ENCODE measurements at regions not wholly inside any gene's neighbourhood (a gene's known extent, or its start where the extent isn't known, plus 50 kb on each side); places are given as distances from the start of the nearest gene placed in this dataset.
"Not testable (repeated sequence)": the region's sequence is repeated elsewhere in the genome, so short reads cannot be mapped to it uniquely, and the experiment has no call there.

- DNase-seq, result no peak
Observed at GRCh38 chr18:38886861-38887670, 1321.5 kb upstream of the CELF4 start.

- no peak for DNase-seq
Observed at GRCh38 chr18:38886235-38886634, 1320.6 kb upstream of the CELF4 start.

GRCh38 chr18:38884050-38884449 lies 1318.5 kb upstream of the CELF4 start:
- no peak for DNase-seq

DNA sequence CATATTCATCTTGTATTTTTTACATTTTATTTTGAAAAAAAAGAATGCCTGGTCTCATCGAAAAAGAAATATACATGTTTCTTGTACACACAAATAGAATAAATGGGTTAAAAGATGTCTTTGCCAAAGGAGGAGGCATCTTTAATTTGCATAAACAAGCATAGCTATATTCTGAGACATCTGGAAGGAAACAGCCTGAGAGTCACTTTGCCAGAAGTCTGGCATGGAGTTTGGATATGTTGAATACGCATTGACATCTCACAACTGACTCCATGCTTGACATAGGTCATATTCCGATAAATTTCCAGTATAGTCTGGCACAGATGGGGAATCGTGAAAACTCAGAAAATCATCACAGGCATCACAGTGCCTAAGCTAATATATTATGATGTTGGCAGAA lies 1317.5 kb upstream of the CELF4 start:
- DNase-seq, result no peak

DNA sequence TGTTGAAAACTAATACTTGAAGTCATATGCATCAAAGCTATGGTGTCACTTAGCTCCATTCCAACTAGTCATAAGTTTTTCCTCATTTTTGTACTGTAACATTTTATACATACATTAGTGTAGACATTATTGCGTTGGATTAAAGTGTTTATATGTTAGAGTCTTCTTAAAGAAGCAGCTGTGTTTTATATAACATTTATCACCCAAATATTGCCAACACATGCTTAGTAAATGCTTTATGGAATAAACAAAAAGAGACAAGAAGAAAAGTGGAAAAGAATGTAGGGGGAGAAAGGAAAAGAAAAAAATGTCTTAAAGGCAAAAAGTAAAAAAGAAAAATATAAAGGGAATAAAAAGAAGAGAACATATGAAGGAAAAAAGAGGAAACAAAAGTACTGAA lies 1314.3 kb upstream of the CELF4 start:
- no peak for DNase-seq

- no peak for DNase-seq
Observed at GRCh38 chr18:38872342-38872741, 1306.7 kb upstream of the CELF4 start.

GRCh38 chr18:38868757-38869156 lies 1303.2 kb upstream of the CELF4 start:
- no peak for DNase-seq

DNA sequence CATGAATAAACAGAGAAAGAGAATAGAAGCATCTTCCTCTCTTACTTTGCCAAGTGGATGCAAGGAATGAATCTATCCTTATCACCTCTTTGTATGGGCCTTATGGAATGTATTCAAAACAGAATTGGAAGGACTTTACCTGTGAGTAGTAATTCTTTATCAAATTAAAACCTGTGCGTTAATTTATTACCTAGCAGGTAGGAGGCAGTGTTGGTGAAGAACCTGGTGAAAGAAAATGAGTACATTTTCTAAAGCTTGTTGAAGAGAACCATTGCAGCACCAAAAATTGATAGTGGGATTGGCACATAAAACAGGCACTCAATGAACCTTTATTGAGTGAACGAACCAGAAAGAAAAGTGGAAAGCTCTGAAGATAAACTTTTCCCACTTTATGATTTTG lies 1302.1 kb upstream of the CELF4 start:
- DNase-seq, result no peak

GRCh38 chr18:38851526-38851925 lies 1285.9 kb upstream of the CELF4 start:
- DNase-seq, result no peak

DNA sequence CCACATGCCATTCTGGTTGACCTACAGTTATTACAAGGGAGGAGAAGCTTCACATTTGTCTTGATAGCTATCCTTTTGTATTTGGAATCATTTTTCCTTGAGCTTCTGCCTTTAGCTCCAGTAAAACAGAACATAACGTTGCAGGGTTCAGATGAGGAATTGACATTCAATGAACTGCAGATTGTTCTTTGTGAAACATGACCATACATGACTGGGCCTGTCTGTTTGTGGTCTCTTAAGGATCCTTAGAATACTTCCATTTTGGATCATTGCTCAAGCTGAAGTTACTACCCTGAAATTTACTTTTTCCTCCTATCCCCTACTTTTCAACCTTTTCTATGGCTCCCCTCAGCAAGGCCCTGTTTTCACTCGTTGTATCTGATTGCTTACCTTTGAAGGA lies 1281.7 kb upstream of the CELF4 start:
- DNase-seq, result no peak

DNA sequence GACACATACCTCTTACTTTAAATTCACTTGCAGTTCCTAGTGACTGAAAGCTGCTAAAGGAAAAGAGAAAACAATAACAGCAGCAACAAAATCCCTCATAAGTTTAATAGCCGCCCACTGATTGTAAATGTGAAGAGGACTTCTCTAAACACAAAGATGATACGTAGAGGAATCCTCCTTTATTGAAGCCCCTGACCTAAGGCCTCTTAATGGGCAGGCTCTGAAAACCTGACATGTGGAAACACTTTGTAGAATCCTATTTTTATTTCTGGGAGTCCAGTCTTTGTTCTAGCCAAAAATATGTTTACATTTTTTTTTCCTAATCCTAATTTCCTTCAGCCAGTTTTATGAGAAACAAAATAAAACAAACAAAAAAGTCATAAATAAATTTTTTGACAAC lies 1277.7 kb upstream of the CELF4 start:
- DNase-seq, result no peak

DNA sequence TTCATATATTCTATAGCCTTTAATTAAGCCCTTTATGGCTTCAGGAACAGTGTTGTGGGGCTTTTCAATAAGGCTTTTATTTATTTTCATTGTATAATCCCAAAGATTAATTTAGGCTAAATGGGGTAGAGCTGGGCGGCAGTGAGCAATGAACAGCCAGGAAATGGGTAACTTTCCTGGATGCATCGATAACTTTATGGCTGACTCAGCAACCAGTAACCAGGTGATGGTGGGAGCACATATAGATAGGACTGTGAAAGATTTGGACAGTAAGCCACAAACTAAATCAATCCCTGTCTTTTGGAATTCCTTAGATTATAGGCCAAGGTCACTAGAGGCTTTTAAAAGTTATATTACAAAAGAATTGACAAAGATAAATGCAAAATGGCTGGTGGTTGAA lies 1260.6 kb upstream of the CELF4 start:
- no peak for DNase-seq

DNA sequence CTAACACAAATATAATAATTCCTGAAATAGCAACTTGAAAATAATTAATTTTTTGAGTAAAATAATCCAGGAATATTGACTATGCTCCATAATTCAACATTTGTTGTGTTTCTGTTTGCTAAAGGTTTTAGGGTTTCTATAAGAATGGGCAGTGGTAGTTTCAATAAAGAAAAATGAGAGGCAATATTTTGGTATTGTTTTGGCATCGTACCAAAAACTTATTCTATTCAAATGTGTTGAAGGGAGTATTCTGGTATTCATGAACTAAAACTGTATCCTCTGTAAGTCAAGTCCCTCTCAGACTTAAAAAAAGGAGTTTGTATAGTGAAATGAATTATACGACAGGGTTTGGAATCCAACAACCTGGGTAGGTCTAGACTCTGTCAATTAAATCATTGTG lies 1245.6 kb upstream of the CELF4 start:
- no peak for DNase-seq

- DNase-seq, result no peak
Observed at GRCh38 chr18:38810789-38811188, 1245.2 kb upstream of the CELF4 start.

GRCh38 chr18:38807915-38808314 lies 1242.3 kb upstream of the CELF4 start:
- no peak for DNase-seq

DNA sequence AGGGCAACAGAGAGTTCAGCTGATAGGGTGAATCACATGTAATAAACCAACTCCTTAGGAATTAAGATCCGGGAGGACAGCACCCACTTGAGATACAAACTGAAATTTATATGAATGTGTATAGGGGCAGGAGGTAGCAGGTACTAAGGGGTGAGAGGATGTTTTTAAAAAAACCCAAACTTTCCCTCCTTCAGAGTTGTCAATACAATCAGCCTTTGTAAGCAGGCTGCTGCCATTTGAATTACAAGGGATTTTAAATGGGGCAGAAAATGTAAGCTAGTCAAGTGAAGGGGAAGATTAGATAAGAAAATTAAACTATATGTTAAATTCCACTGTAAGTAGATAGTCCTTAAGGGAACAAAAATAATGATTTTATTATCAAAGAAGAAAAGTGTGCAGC lies 1239.7 kb upstream of the CELF4 start:
- no peak for DNase-seq

DNA sequence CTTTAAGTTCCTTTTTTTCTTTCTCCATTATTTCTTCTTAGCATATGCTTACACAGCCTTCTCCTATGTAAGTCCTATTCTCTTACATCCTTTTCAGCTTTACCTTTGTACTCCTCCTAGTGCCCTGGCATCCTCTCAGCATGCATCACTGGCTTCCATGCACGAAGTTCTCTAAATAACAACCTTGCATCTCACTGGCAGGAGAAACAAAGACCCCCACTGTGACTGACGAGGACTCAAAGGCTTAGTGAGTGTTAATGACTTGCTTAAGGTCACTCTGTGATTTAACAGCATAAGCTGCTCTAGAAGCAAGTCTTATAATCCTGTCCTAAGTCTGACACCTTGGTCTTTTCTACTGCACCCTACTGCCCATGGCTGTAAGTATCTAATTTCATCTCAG lies 1236.0 kb upstream of the CELF4 start:
- DNase-seq, result no peak

GRCh38 chr18:38796762-38797161 lies 1231.2 kb upstream of the CELF4 start:
- DNase-seq, result no peak

DNA sequence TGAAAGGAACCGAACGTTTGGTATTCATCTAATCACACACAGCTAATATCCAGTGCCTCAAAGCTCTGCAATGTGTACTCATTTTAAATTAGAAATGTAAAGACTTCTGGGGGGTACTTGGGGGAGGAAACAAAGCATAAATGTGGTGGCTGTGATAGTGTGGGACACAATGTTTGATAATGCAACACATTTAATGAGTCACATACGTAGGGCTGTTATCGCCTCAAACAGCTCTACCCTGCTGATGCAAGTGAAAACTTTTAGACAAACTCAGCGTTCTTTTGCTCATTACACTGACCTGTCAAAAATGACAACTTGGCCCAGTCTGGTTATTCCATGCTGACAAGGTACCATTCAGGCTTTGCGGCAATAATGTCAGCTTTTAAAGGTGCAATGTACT lies 1227.1 kb upstream of the CELF4 start:
- no peak for DNase-seq

DNA sequence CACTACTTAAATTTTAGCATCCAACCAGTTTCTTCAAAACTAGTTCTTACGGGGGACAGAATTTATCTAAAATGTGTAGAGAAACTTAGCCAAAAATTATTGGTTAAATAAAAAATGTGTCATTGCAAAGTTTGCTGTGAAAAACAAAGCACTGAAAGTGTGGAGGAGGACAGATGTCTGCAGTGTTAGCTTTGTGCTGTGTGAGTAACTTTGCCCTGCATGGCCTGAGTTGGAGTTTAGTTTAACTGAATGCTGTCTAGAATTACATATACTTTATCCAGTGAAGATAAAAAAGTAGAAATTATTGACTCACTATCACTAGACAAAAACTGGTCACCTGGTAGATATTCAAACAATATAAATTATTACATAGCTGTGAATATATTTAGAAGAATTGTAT lies 1225.2 kb upstream of the CELF4 start:
- DNase-seq, result no peak

- DNase-seq, result no peak
Observed at GRCh38 chr18:38790303-38790702, 1224.7 kb upstream of the CELF4 start.

GRCh38 chr18:38789141-38789540 lies 1223.5 kb upstream of the CELF4 start:
- DNase-seq, result no peak

DNA sequence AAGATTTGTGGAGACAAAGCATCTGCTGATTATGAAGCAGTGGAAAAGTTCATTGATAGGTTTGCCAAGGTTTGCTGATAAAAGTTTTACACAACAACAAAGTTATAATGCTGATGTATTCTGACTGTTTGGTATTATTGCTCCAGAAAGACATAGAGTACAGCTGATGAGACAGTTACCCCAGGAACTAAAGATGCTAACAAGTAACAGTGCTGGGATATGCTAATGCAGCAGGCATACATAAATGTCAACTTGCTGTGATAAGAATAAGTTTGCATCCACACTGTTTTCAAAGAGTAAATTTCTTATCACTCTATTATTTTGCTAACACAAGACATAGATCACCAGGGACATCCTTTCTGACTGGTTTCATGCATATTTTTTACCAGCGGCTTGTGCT lies 1221.3 kb upstream of the CELF4 start:
- DNase-seq, result no peak

- DNase-seq, result not testable (repeated sequence)
Observed at GRCh38 chr18:38771620-38772019, 1206.0 kb upstream of the CELF4 start.

DNA sequence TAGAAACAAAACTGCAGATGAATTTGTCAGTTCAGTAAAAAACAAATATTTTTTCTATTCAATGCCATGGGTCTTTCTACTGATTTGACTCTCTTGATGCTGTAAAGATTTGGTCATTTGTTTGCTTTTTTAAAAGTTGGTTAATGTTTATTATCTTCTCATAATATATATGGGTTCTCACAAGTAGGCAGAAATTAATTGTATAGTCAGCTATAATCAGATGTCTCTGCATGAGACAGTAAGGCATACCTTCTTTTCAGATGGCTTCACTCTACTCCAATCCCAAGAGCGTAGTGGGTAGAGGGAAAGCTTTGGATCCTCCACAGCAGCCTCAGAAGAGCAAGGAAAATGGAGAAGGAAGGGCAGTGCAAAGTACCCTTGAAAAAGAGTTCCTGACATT lies 1202.9 kb upstream of the CELF4 start:
- no peak for DNase-seq
